WI38 (cell line): ENCODE measurements at regions not wholly inside any gene's neighbourhood (a gene's known extent, or its start where the extent isn't known, plus 50 kb on each side); places are given as distances from the start of the nearest gene placed in this dataset.
"Not testable (repeated sequence)": the region's sequence is repeated elsewhere in the genome, so short reads cannot be mapped to it uniquely, and the experiment has no call there.

ENCODE experiments used
- H3K4me3 ChIP-seq: 2 replicates; pipeline ENCODE4 v1.5.1; 2011; ENCODE audit warnings: low read depth, mild to moderate bottlenecking, control low read depth, low read length
- CTCF ChIP-seq: IDR thresholded peaks from 2 replicates; pipeline ENCODE4 v1.5.1; 2012; ENCODE audit warnings: low read depth, mild to moderate bottlenecking, control low read depth, low read length

- no peak for TF ChIP-seq CTCF
- no peak overlapping the region for H3K4me3 ChIP-seq
Measured at GRCh38 chr1:173269490-173270230, 62.5 kb upstream of the TNFSF4 start.

- no peak for TF ChIP-seq CTCF
- H3K4me3 ChIP-seq, result no peak overlapping the region
Measured at GRCh38 chr1:173270243-173270642, 63.1 kb upstream of the TNFSF4 start.

- not testable (repeated sequence) for H3K4me3 ChIP-seq
Measured at GRCh38 chr1:173271021-173271420, 63.9 kb upstream of the TNFSF4 start.

- no peak for TF ChIP-seq CTCF
- H3K4me3 ChIP-seq, result no peak overlapping the region
Measured at GRCh38 chr1:173275496-173275895, 68.4 kb upstream of the TNFSF4 start.

- no peak overlapping the region for H3K4me3 ChIP-seq
- no peak for TF ChIP-seq CTCF
Measured at GRCh38 chr1:173276922-173277800, 70.0 kb upstream of the TNFSF4 start.

GRCh38 chr1:173280899-173281660 is 73.9 kb upstream of the TNFSF4 start:
- no peak overlapping the region for H3K4me3 ChIP-seq
- TF ChIP-seq CTCF, result no peak

- no peak for TF ChIP-seq CTCF
- no peak overlapping the region for H3K4me3 ChIP-seq
Measured at GRCh38 chr1:173285048-173285447, 77.9 kb upstream of the TNFSF4 start.
